ENCODE measurements at regions not wholly inside any gene's neighbourhood (a gene's known extent, or its start where the extent isn't known, plus 50 kb on each side); places are given as distances from the start of the nearest gene placed in this dataset.

GRCh38 chr10:3850999-3851937 is 66.3 kb upstream of the KLF6 start:
- no peak for TF ChIP-seq CTCF (IDR thresholded peaks at IDR 0.05; ENCODE audit: extremely low read depth in 1 of 2, insufficient read depth in 1 of 2, low read depth in 1 of 2, low read length in 2 of 2)
- no peak for TF ChIP-seq POLR2A (IDR thresholded peaks at IDR 0.05; ENCODE audit: low read depth, low read length)
- peak; percentile 28 for TF ChIP-seq POLR2AphosphoS5 (IDR thresholded peaks at IDR 0.05; ENCODE audit: insufficient read depth, low read depth, low read length)
- TF ChIP-seq EZH2 (IDR thresholded peaks at IDR 0.05; ENCODE audit: borderline replicate concordance, low read depth, low read length, severe bottlenecking), result no peak
- TF ChIP-seq MAX (IDR thresholded peaks at IDR 0.05; ENCODE audit: insufficient read depth, insufficient read length), result no peak
- TF ChIP-seq FOS (IDR thresholded peaks at IDR 0.05; ENCODE audit: borderline replicate concordance, insufficient read depth, low read length), result peak; percentile 15
- no peak for TF ChIP-seq MYC (IDR thresholded peaks at IDR 0.05; ENCODE audit: low read depth, low read length)
